ENCODE measurements at regions not wholly inside any gene's neighbourhood (a gene's known extent, or its start where the extent isn't known, plus 50 kb on each side); places are given as distances from the start of the nearest gene placed in this dataset.

- Histone ChIP-seq H3K36me3 (ENCODE audit: control insufficient read depth in 2 of 2, insufficient read depth in 2 of 2, low read length in 1 of 2) (no peaks in the 10 kb centered on the region), H4K20me1 (ENCODE audit: control insufficient read depth, insufficient read depth) (no peaks in the 10 kb centered on the region), H3K4me1 (ENCODE audit: control insufficient read depth, insufficient read depth, low read length) (no peaks in the 10 kb centered on the region), H3K9ac (ENCODE audit: control insufficient read depth, insufficient read depth, low read length) (no peak overlapping the region), H3K27me3 (replicated peaks in 1 of 2; ENCODE audit: control insufficient read depth in 2 of 2, insufficient read depth in 2 of 2, low read length in 1 of 2) (no peaks in the 10 kb centered on the region), H3K4me3 (no peak overlapping the region), H3K79me2 (ENCODE audit: control insufficient read depth, insufficient read depth, low read length) (no peaks in the 10 kb centered on the region), H3K27ac (ENCODE audit: control insufficient read depth, insufficient read depth) (no peak overlapping the region), H3K4me2 (ENCODE audit: control insufficient read depth, insufficient read depth) (no peak overlapping the region), H3K9me3 (replicated peaks; ENCODE audit: control insufficient read depth, insufficient read depth, low read length) (no peaks in the 10 kb centered on the region), H2AFZ (ENCODE audit: control insufficient read depth, low read depth, low read length) (no peak overlapping the region)
- no peak for FAIRE-seq
- SMC1A ChIA-PET (ENCODE audit: uncharacterized antibody, unreplicated experiment), result interaction anchor here (1.0 kb wide), 1 partner anchor 18 kb away, joined by 3 read pairs; no protein-coding TSS in a partner anchor
- CTCF ChIA-PET, result interaction anchor here (0.7 to 1.2 kb wide), 2 partner anchors 12 to 37 kb away, joined by 3 to 4 read pairs; no protein-coding TSS in a partner anchor
- intact Hi-C loops (cut with micrococcal nuclease; ENCODE audit: unreplicated experiment) (no loop called here), in situ Hi-C loops (cut with MboI) (no loop called here)
- no peak for DNase-seq (ENCODE audit: low read depth, low spot score)
- TF ChIP-seq BHLHE40 (IDR thresholded peaks at IDR 0.05; ENCODE audit: borderline replicate concordance in 1 of 2, low read depth in 2 of 2, low read length in 1 of 2), result no peak
- POLR2A ChIA-PET, result no interaction called here
- WGBS (ENCODE audit: insufficient coverage, insufficient replicate concordance, low lambda C conversion rate, missing lambda C conversion rate), result 6% methylated on average over 1 of the region's 1 CpG
- BruUV-seq (replicated peaks), result no TSS peak
- RAD21 ChIA-PET (ENCODE audit: unreplicated experiment), result no interaction called here
- ATAC-seq, result no peak
These were observed 217.2 kb upstream of the HDAC9 start for GRCh38 chr7:18278316-18278715.

GRCh38 chr7:18283045-18283444 is 212.5 kb upstream of the HDAC9 start:
- Histone ChIP-seq H3K9ac (ENCODE audit: control insufficient read depth, insufficient read depth, low read length) (no peak overlapping the region), H3K27ac (ENCODE audit: control insufficient read depth, insufficient read depth) (no peak overlapping the region), H2AFZ (ENCODE audit: control insufficient read depth, low read depth, low read length) (no peak overlapping the region), H4K20me1 (ENCODE audit: control insufficient read depth, insufficient read depth) (no peaks in the 10 kb centered on the region), H3K36me3 (ENCODE audit: control insufficient read depth in 2 of 2, insufficient read depth in 2 of 2, low read length in 1 of 2) (no peaks in the 10 kb centered on the region), H3K79me2 (ENCODE audit: control insufficient read depth, insufficient read depth, low read length) (no peaks in the 10 kb centered on the region), H3K4me2 (ENCODE audit: control insufficient read depth, insufficient read depth) (no peak overlapping the region), H3K9me3 (replicated peaks; ENCODE audit: control insufficient read depth, insufficient read depth, low read length) (no peaks in the 10 kb centered on the region), H3K4me1 (ENCODE audit: control insufficient read depth, insufficient read depth, low read length) (no peaks in the 10 kb centered on the region), H3K27me3 (replicated peaks in 1 of 2; ENCODE audit: control insufficient read depth in 2 of 2, insufficient read depth in 2 of 2, low read length in 1 of 2) (no peaks in the 10 kb centered on the region), H3K4me3 (no peak overlapping the region)
- 0% methylated on average over 1 of the region's 1 CpG for WGBS (ENCODE audit: insufficient coverage, insufficient replicate concordance, low lambda C conversion rate, missing lambda C conversion rate)
- ATAC-seq (no peak), FAIRE-seq (no peak), DNase-seq (ENCODE audit: low read depth, low spot score) (no peak)
- TF ChIP-seq EZH2 (IDR thresholded peaks at IDR 0.05; ENCODE audit: borderline replicate concordance, control insufficient read depth, low read depth, low read length) (no peak), NBN (IDR thresholded peaks at IDR 0.05) (no peak), POLR2A (IDR thresholded peaks at IDR 0.05; ENCODE audit: low read depth, low read length) (no peak), RUNX3 (IDR thresholded peaks at IDR 0.05; ENCODE audit: low read length) (no peak), WRNIP1 (IDR thresholded peaks at IDR 0.05; ENCODE audit: borderline replicate concordance, low read depth, low read length) (no peak), YBX1 (IDR thresholded peaks at IDR 0.05) (no peak), HDAC2 (IDR thresholded peaks at IDR 0.05) (no peak), ZNF622 (IDR thresholded peaks at IDR 0.05) (no peak), CREB1 (IDR thresholded peaks at IDR 0.05; ENCODE audit: low read depth) (no peak), PAX8 (IDR thresholded peaks at IDR 0.05) (no peak), ATF2 (IDR thresholded peaks at IDR 0.05; ENCODE audit: low read length) (no peak), CHD4 (IDR thresholded peaks at IDR 0.05) (no peak)
- ChIA-PET CTCF (no interaction called here), SMC1A (ENCODE audit: uncharacterized antibody, unreplicated experiment) (no interaction called here), RAD21 (ENCODE audit: unreplicated experiment) (no interaction called here), POLR2A (no interaction called here)
- BruUV-seq (replicated peaks), result no TSS peak
- in situ Hi-C loops (cut with MboI), result no loop called here
- intact Hi-C loops (cut with micrococcal nuclease; ENCODE audit: unreplicated experiment), result no loop called here
